SHP77 (cell line): ENCODE measurements at regions not wholly inside any gene's neighbourhood (a gene's known extent, or its start where the extent isn't known, plus 50 kb on each side); places are given as distances from the start of the nearest gene placed in this dataset.
A peak's percentile ranks its signal among the peaks of the same experiment; 100 is the strongest.
"Not testable (repeated sequence)": the region's sequence is repeated elsewhere in the genome, so short reads cannot be mapped to it uniquely, and the experiment has no call there.

Experiments used
- DNase-seq, 2 experiments: peaks; one replicate each; lab custom pipeline; 2025; lab: John Stamatoyannopoulos, UW

GRCh38 chr1:112099979-112100378 is 110.5 kb upstream of the KCND3 start:
- no peak for DNase-seq

GRCh38 chr1:112105557-112105956 is 116.1 kb upstream of the KCND3 start:
- DNase-seq, result no peak

GRCh38 chr1:112110031-112110430 is 120.6 kb upstream of the KCND3 start:
- no peak for DNase-seq

- no peak for DNase-seq
Measured at GRCh38 chr1:112111734-112112133, 122.3 kb upstream of the KCND3 start.

- DNase-seq, result no peak
Measured at GRCh38 chr1:112114540-112114939, 125.1 kb upstream of the KCND3 start.

- DNase-seq, result no peak
Measured at GRCh38 chr1:112126598-112126997, 137.1 kb upstream of the KCND3 start.

GRCh38 chr1:112127606-112128005 is 138.1 kb upstream of the KCND3 start:
- DNase-seq, result not testable (repeated sequence)

GRCh38 chr1:112133487-112133886 is 144.0 kb upstream of the KCND3 start:
- DNase-seq, result no peak

- DNase-seq, result no peak
Measured at GRCh38 chr1:112140743-112141142, 151.3 kb upstream of the KCND3 start.

- no peak for DNase-seq
Measured at GRCh38 chr1:112141301-112141700, 151.8 kb upstream of the KCND3 start.

- no peak for DNase-seq
Measured at GRCh38 chr1:112141923-112142322, 152.5 kb upstream of the KCND3 start.

GRCh38 chr1:112143871-112144441 is 154.5 kb upstream of the KCND3 start:
- no peak for DNase-seq

GRCh38 chr1:112144733-112145426 is 155.4 kb upstream of the KCND3 start:
- DNase-seq, result peak; percentile 26 to 44

GRCh38 chr1:112146201-112146715 is 156.8 kb upstream of the KCND3 start:
- DNase-seq, result no peak

- not testable (repeated sequence) for DNase-seq
Measured at GRCh38 chr1:112160214-112160613, 170.7 kb upstream of the KCND3 start.

- no peak for DNase-seq
Measured at GRCh38 chr1:112165375-112165774, 175.9 kb upstream of the KCND3 start.

- no peak for DNase-seq
Measured at GRCh38 chr1:112169517-112169916, 180.0 kb upstream of the KCND3 start.

GRCh38 chr1:112172294-112172882 is 182.9 kb upstream of the KCND3 start:
- no peak for DNase-seq

- DNase-seq, result no peak
Measured at GRCh38 chr1:112177314-112177713, 187.8 kb upstream of the KCND3 start.

GRCh38 chr1:112188611-112189010 is 199.1 kb upstream of the KCND3 start:
- DNase-seq, result no peak

- no peak for DNase-seq
Measured at GRCh38 chr1:112196008-112196588, 199.9 kb upstream of the CTTNBP2NL start.

- DNase-seq, result no peak
Measured at GRCh38 chr1:112196731-112197130, 199.3 kb upstream of the CTTNBP2NL start.

- DNase-seq, result no peak
Measured at GRCh38 chr1:112209493-112209892, 186.5 kb upstream of the CTTNBP2NL start.
